ENCODE measurements at regions not wholly inside any gene's neighbourhood (a gene's known extent, or its start where the extent isn't known, plus 50 kb on each side); places are given as distances from the start of the nearest gene placed in this dataset.

GRCh38 chr4:134546279-134546678, 344.7 kb upstream of the PABPC4L start:
- no peak overlapping the region for H3K4me3 Mint-ChIP-seq
- H3K4me1 Mint-ChIP-seq: peaks cover 6% of the 10 kb centered on the region
- H3K27me3 Mint-ChIP-seq (ENCODE audit: low read depth): no peaks in the 10 kb centered on the region
- peaks cover 36% of the 10 kb centered on the region for H3K9me3 Mint-ChIP-seq
- H3K27ac Mint-ChIP-seq: no peak overlapping the region
- TF ChIP-seq, protein P1, sequence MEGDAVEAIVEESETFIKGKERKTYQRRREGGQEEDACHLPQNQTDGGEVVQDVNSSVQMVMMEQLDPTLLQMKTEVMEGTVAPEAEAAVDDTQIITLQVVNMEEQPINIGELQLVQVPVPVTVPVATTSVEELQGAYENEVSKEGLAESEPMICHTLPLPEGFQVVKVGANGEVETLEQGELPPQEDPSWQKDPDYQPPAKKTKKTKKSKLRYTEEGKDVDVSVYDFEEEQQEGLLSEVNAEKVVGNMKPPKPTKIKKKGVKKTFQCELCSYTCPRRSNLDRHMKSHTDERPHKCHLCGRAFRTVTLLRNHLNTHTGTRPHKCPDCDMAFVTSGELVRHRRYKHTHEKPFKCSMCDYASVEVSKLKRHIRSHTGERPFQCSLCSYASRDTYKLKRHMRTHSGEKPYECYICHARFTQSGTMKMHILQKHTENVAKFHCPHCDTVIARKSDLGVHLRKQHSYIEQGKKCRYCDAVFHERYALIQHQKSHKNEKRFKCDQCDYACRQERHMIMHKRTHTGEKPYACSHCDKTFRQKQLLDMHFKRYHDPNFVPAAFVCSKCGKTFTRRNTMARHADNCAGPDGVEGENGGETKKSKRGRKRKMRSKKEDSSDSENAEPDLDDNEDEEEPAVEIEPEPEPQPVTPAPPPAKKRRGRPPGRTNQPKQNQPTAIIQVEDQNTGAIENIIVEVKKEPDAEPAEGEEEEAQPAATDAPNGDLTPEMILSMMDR (IDR thresholded peaks at IDR 0.05; ENCODE audit: unreplicated experiment in 3 of 3): no peak
- peaks cover 11% of the 10 kb centered on the region for H3K36me3 Mint-ChIP-seq (ENCODE audit: low read depth)

GRCh38 chr4:134544303-134544770, 342.7 kb upstream of the PABPC4L start:
- Mint-ChIP-seq H3K9me3 (peaks cover 27% of the 10 kb centered on the region), H3K36me3 (ENCODE audit: low read depth) (peaks cover 11% of the 10 kb centered on the region), H3K27me3 (ENCODE audit: low read depth) (no peaks in the 10 kb centered on the region), H3K27ac (peak overlapping the region; percentile 65 to 82 (median 81)), H3K4me3 (no peak overlapping the region), H3K4me1 (peaks cover 6% of the 10 kb centered on the region)
- TF ChIP-seq, protein P1 (IDR thresholded peaks at IDR 0.05; ENCODE audit: unreplicated experiment in 3 of 3): no peak

DNA sequence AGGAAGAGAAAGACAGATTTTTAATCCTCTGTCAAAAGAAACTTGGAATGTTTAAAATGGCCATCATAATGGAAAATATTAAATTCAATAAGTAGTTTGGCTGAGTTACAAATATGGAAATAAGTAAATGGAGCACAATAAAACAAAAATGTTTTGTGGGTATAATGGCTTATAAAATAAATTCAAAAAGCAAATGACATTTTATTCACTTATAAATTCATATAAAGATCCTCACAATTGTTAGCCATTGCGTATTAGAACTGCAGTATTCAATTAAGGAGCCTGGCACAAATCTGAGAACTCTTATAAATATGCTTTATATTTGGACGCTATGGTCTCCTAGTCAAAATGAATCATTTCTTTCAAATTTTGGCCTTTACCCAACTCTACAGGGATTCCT, 339.0 kb upstream of the PABPC4L start:
- H3K9me3 Mint-ChIP-seq: no peaks in the 10 kb centered on the region
- no peaks in the 10 kb centered on the region for H3K36me3 Mint-ChIP-seq (ENCODE audit: low read depth)
- H3K27ac Mint-ChIP-seq: no peak overlapping the region
- H3K4me1 Mint-ChIP-seq: peaks cover 6% of the 10 kb centered on the region
- no peak overlapping the region for H3K4me3 Mint-ChIP-seq
- TF ChIP-seq, protein P1 (IDR thresholded peaks at IDR 0.05; ENCODE audit: unreplicated experiment in 3 of 3): no peak
- no peaks in the 10 kb centered on the region for H3K27me3 Mint-ChIP-seq (ENCODE audit: low read depth)

- Mint-ChIP-seq H3K27ac (no peak overlapping the region), H3K27me3 (ENCODE audit: low read depth) (no peaks in the 10 kb centered on the region), H3K9me3 (no peaks in the 10 kb centered on the region), H3K4me1 (peaks cover 6% of the 10 kb centered on the region), H3K36me3 (ENCODE audit: low read depth) (no peaks in the 10 kb centered on the region), H3K4me3 (no peak overlapping the region)
- TF ChIP-seq, protein P1 (IDR thresholded peaks at IDR 0.05; ENCODE audit: unreplicated experiment in 3 of 3): no peak
Observed at GRCh38 chr4:134539729-134540231, 338.2 kb upstream of the PABPC4L start.

DNA sequence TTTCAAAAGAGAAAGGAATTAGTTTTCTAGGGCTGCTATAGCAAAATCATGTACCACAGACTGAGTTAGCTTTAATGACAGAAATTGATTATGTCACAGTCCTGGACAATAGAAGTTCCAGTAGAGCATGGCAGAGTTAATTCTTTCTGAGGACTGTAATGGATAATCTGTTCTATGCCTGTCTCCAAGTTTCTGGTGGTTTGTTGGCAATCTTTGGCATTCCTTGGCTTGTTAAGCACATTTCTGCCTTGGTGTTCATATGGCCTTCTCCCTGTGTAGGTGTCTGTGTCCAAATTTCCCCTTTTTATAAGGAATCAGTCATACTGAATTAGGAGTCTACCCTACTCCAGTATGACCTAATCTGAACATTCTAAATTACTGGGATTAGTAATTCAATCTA, 336.1 kb upstream of the PABPC4L start:
- Mint-ChIP-seq H3K36me3 (ENCODE audit: low read depth) (no peaks in the 10 kb centered on the region), H3K9me3 (no peaks in the 10 kb centered on the region), H3K4me3 (no peak overlapping the region), H3K4me1 (peaks cover 5% of the 10 kb centered on the region), H3K27me3 (ENCODE audit: low read depth) (no peaks in the 10 kb centered on the region), H3K27ac (no peak overlapping the region)
- TF ChIP-seq, protein P1 (IDR thresholded peaks at IDR 0.05; ENCODE audit: unreplicated experiment in 3 of 3): no peak

DNA sequence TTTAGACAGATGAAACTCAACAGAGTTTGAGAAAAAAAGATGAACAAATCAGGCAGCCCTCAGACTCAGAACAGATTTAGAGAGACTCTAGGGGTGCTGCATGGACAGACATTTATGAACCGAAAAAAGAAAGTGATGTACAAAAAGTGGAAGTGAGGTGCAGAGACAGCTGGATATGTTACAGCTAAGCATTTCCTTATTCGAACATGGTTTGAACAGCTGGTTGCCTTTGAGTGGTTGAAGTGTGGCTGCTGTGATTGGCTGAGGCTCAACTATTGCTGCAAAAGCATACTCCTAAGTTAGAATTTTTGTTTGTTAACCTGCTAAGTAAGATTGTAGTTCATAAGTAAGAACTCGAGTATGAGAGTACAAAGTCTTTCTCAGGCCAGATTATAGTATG, 331.5 kb upstream of the PABPC4L start:
- H3K4me1 Mint-ChIP-seq: peaks cover 10% of the 10 kb centered on the region
- H3K27ac Mint-ChIP-seq: peak overlapping the region; percentile 15 to 68 (median 23)
- H3K9me3 Mint-ChIP-seq: no peaks in the 10 kb centered on the region
- no peaks in the 10 kb centered on the region for H3K27me3 Mint-ChIP-seq (ENCODE audit: low read depth)
- TF ChIP-seq, protein P1 (IDR thresholded peaks at IDR 0.05; ENCODE audit: unreplicated experiment in 3 of 3): no peak
- H3K4me3 Mint-ChIP-seq: no peak overlapping the region
- H3K36me3 Mint-ChIP-seq (ENCODE audit: low read depth): no peaks in the 10 kb centered on the region

All from nephron (organoid).